Lung (tissue), 11 donors: ENCODE measurements at regions not wholly inside any gene's neighbourhood (a gene's known extent, or its start where the extent isn't known, plus 50 kb on each side); places are given as distances from the start of the nearest gene placed in this dataset.

Experiments used
- ATAC-seq: fragments of 200-7000 bp; cut with Tn5 transposase; one replicate; pipeline ENCODE4 v1.9.1; 2020; ENCODE audit warnings: moderate number of reproducible peaks; ENCODE audit not compliant: insufficient read depth, low FRiP score
- DNase-seq, 3 donors: peaks; one replicate each; pipeline ENCODE4 v3.0.0-alpha.2; 2013 to 2017
- H3K27ac ChIP-seq, 2 donors: one replicate each; pipeline ENCODE4 v1.5.1; 2013; ENCODE audit warnings: mild to moderate bottlenecking in 2 of 2, moderate library complexity in 2 of 2, control low read depth in 1 of 2, inconsistent platforms in 1 of 2, low read depth in 1 of 2, low read length in 1 of 2
- H3K27me3 ChIP-seq, 3 donors: one replicate each; pipeline ENCODE4 v1.5.1; 2013; ENCODE audit warnings: low read length in 2 of 3; ENCODE audit not compliant: control insufficient read depth in 3 of 3, insufficient read depth in 3 of 3
- H3K36me3 ChIP-seq, 4 donors: one replicate each; pipeline ENCODE4 v1.5.1; 2013; ENCODE audit warnings: low read length in 4 of 4, mild to moderate bottlenecking in 1 of 4, moderate library complexity in 1 of 4; ENCODE audit not compliant: control insufficient read depth in 4 of 4, insufficient read depth in 4 of 4
- H3K4me1 ChIP-seq, 5 donors: one replicate each; pipeline ENCODE4 v1.5.1; 2013; ENCODE audit warnings: low read length in 5 of 5, mild to moderate bottlenecking in 2 of 5, moderate library complexity in 1 of 5; ENCODE audit not compliant: control insufficient read depth in 5 of 5, insufficient read depth in 5 of 5
- H3K4me3 ChIP-seq: one replicate; pipeline ENCODE4 v1.5.1; 2013; ENCODE audit warnings: mild to moderate bottlenecking, control low read depth, moderate library complexity
- H3K9ac ChIP-seq, 2 donors: one replicate each; pipeline ENCODE4 v1.5.1; 2013; ENCODE audit warnings: low read length in 2 of 2, control low read depth in 1 of 2; ENCODE audit not compliant: insufficient read depth in 1 of 2
- H3K9me3 ChIP-seq, 4 donors: one replicate each; pipeline ENCODE4 v1.5.1; 2013; ENCODE audit warnings: low read length in 3 of 4, mild to moderate bottlenecking in 1 of 4, moderate library complexity in 1 of 4; ENCODE audit not compliant: control insufficient read depth in 4 of 4, insufficient read depth in 3 of 4
- WGBS, 2 donors: extraction: QIAGEN DNeasy Blood & Tissue Kit; methylation state at CpG; one replicate each; pipeline ENCODE4 v1.1.7; 2013; 5-methylcytosine and 5-hydroxymethylcytosine counted together
- TF ChIP-seq, protein P1 (sequence below): IDR thresholded peaks from 2 replicates; pipeline ENCODE4 v1.5.1; 2012; ENCODE audit warnings: mild to moderate bottlenecking; ENCODE audit errors: control extremely low read depth, extremely low read depth
- donor health status: control.
- donor health status: control.
- donor health status: Bipolar disorder and iron deficiency.
- donor health status: healthy.
- donor health status: DM: yes; HTN: yes; CAD: no.

- H3K4me3 ChIP-seq, result no peak overlapping the region
- TF ChIP-seq, protein P1, sequence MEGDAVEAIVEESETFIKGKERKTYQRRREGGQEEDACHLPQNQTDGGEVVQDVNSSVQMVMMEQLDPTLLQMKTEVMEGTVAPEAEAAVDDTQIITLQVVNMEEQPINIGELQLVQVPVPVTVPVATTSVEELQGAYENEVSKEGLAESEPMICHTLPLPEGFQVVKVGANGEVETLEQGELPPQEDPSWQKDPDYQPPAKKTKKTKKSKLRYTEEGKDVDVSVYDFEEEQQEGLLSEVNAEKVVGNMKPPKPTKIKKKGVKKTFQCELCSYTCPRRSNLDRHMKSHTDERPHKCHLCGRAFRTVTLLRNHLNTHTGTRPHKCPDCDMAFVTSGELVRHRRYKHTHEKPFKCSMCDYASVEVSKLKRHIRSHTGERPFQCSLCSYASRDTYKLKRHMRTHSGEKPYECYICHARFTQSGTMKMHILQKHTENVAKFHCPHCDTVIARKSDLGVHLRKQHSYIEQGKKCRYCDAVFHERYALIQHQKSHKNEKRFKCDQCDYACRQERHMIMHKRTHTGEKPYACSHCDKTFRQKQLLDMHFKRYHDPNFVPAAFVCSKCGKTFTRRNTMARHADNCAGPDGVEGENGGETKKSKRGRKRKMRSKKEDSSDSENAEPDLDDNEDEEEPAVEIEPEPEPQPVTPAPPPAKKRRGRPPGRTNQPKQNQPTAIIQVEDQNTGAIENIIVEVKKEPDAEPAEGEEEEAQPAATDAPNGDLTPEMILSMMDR, result no peak
- no peaks in the 10 kb centered on the region for H3K27me3 ChIP-seq
- WGBS, 2 donors, result 93 to 100% methylated on average over 1 of the region's 1 CpG
- H3K9me3 ChIP-seq, result no peaks in the 10 kb centered on the region
- no peak for DNase-seq
- ATAC-seq, result no peak
- H3K4me1 ChIP-seq, result no peaks in the 10 kb centered on the region
- no peaks in the 10 kb centered on the region for H3K36me3 ChIP-seq
- H3K27ac ChIP-seq, result no peak overlapping the region
- no peak overlapping the region for H3K9ac ChIP-seq
These were observed 112.9 kb upstream of the IQCM start for GRCh38 chr4:149928507-149928906.

DNA sequence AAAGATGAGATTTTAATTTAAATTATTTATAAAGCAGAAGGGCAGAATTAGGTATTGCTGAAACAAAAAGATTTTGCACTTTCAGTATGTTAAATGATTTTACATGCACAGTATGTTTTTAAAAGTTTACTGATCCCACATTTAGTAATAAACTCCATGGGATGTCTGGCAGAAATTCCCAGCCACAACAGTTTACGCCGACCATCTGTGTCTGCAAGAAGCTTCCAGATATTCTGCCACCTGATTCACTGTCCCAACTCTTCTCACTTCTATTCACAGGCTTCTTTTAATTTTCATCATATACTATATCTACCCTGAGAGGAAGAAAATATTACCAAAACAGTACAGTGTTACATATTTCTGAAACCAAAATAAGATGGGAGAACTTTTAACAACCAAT is 115.8 kb upstream of the IQCM start:
- ATAC-seq, result no peak
- no peaks in the 10 kb centered on the region for H3K27me3 ChIP-seq
- no peak overlapping the region for H3K27ac ChIP-seq
- no peaks in the 10 kb centered on the region for H3K9me3 ChIP-seq
- 63 to 65% methylated on average over 2 of the region's 2 CpGs for WGBS, 2 donors
- H3K4me3 ChIP-seq, result no peak overlapping the region
- H3K36me3 ChIP-seq, result no peaks in the 10 kb centered on the region
- TF ChIP-seq, protein P1, result no peak
- H3K4me1 ChIP-seq, result no peaks in the 10 kb centered on the region
- no peak overlapping the region for H3K9ac ChIP-seq
- no peak for DNase-seq

GRCh38 chr4:149932188-149932587 is 116.5 kb upstream of the IQCM start:
- WGBS, 2 donors, result 76 to 89% methylated on average over 3 of the region's 3 CpGs
- Histone ChIP-seq H3K4me3 (no peak overlapping the region), H3K9ac (no peak overlapping the region), H3K4me1 (no peaks in the 10 kb centered on the region), H3K27me3 (no peaks in the 10 kb centered on the region), H3K27ac (no peak overlapping the region), H3K36me3 (no peaks in the 10 kb centered on the region), H3K9me3 (no peaks in the 10 kb centered on the region)
- ATAC-seq (no peak), DNase-seq (no peak)
- TF ChIP-seq, protein P1, result no peak

- ATAC-seq (no peak), DNase-seq (no peak)
- Histone ChIP-seq H3K9me3 (no peaks in the 10 kb centered on the region), H3K27ac (no peak overlapping the region), H3K27me3 (no peaks in the 10 kb centered on the region), H3K9ac (no peak overlapping the region), H3K4me1 (no peaks in the 10 kb centered on the region), H3K4me3 (no peak overlapping the region), H3K36me3 (no peaks in the 10 kb centered on the region)
- 0 to 74% methylated on average over 1 of the region's 1 CpG for WGBS, 2 donors
- TF ChIP-seq, protein P1, result no peak
These were observed 117.5 kb upstream of the IQCM start for GRCh38 chr4:149933120-149933519.
